ENCODE measurements at regions not wholly inside any gene's neighbourhood (a gene's known extent, or its start where the extent isn't known, plus 50 kb on each side); places are given as distances from the start of the nearest gene placed in this dataset.

GRCh38 chr1:187883356-187883755, 1054.6 kb downstream of the PLA2G4A start:
- Histone ChIP-seq H4K20me1 (ENCODE audit: insufficient read depth) (no peaks in the 10 kb centered on the region), H3K36me3 (ENCODE audit: low read depth) (no peaks in the 10 kb centered on the region), H3K27ac (no peak overlapping the region), H3K4me3 (no peak overlapping the region), H3K27me3 (ENCODE audit: insufficient read depth, low read depth) (no peaks in the 10 kb centered on the region), H3K9me3 (ENCODE audit: insufficient read depth, low read depth) (no peaks in the 10 kb centered on the region; the same call in 1 of the 2 replicates), H3F3A (ENCODE audit: insufficient read depth, low read depth) (no peaks in the 10 kb centered on the region), H3K79me2 (ENCODE audit: low read depth) (no peaks in the 10 kb centered on the region), H3K4me2 (no peak overlapping the region), H3K9me2 (ENCODE audit: insufficient read depth) (no peaks in the 10 kb centered on the region), H2AFZ (no peak overlapping the region), H3K4me1 (replicated peaks; ENCODE audit: insufficient read depth) (no peaks in the 10 kb centered on the region)
- intact Hi-C loops (cut with micrococcal nuclease; ENCODE audit: unreplicated experiment), result no loop called here
- TF ChIP-seq CTCF (conservative IDR thresholded peaks at IDR 0.05) (no peak), EZH2 (IDR thresholded peaks at IDR 0.05; ENCODE audit: low read depth) (no peak)
- POLR2A ChIA-PET (ENCODE audit: unreplicated experiment), result no interaction called here
- CTCF ChIA-PET, result no interaction called here
- no peak for DNase-seq
- no TSS peak for BruUV-seq (replicated peaks)

- no peaks in the 10 kb centered on the region for H4K20me1 ChIP-seq (ENCODE audit: insufficient read depth)
- POLR2A ChIA-PET (ENCODE audit: unreplicated experiment), result no interaction called here
- H3K36me3 ChIP-seq (ENCODE audit: low read depth), result no peaks in the 10 kb centered on the region
- no peak for DNase-seq
- no TSS peak for BruUV-seq (replicated peaks)
- H3K4me2 ChIP-seq, result no peak overlapping the region
- H3K9me2 ChIP-seq (ENCODE audit: insufficient read depth), result no peaks in the 10 kb centered on the region
- no peaks in the 10 kb centered on the region for H3K9me3 ChIP-seq (ENCODE audit: insufficient read depth, low read depth)
- H3K27ac ChIP-seq, result no peak overlapping the region
- H3K79me2 ChIP-seq (ENCODE audit: low read depth), result no peaks in the 10 kb centered on the region
- H3K27me3 ChIP-seq (ENCODE audit: insufficient read depth, low read depth), result no peaks in the 10 kb centered on the region
- H3K4me1 ChIP-seq (replicated peaks; ENCODE audit: insufficient read depth), result no peaks in the 10 kb centered on the region
- CTCF ChIA-PET, result no interaction called here
- intact Hi-C loops (cut with micrococcal nuclease; ENCODE audit: unreplicated experiment), result no loop called here
- no peak overlapping the region for H2AFZ ChIP-seq
- TF ChIP-seq EZH2 (IDR thresholded peaks at IDR 0.05; ENCODE audit: low read depth), result no peak
- no peak for TF ChIP-seq CTCF (conservative IDR thresholded peaks at IDR 0.05)
- H3K4me3 ChIP-seq, result no peak overlapping the region
- no peaks in the 10 kb centered on the region for H3F3A ChIP-seq (ENCODE audit: insufficient read depth, low read depth)
Observed at GRCh38 chr1:187891993-187892682, 1063.4 kb downstream of the PLA2G4A start.

DNA sequence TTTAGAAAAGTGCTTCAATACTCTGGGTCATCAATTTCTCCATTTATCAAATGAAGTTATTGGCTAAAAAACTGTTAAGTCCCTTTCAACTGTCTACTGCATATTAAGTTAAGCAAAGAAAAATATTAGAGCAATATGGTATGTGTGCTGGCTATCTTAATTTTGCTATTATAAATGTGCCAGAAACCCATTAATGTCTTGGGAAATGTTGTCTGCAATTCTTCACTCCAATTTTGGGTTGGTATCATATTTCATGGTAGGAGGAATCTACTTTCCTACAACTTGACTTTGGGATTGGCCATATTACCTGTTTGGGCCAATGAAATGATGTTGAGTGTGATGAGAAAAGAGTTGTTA, 1063.9 kb downstream of the PLA2G4A start:
- no peak overlapping the region for H3K4me2 ChIP-seq
- no peaks in the 10 kb centered on the region for H3F3A ChIP-seq (ENCODE audit: insufficient read depth, low read depth)
- H2AFZ ChIP-seq, result no peak overlapping the region
- POLR2A ChIA-PET (ENCODE audit: unreplicated experiment), result no interaction called here
- DNase-seq, result no peak
- intact Hi-C loops (cut with micrococcal nuclease; ENCODE audit: unreplicated experiment), result no loop called here
- H3K79me2 ChIP-seq (ENCODE audit: low read depth), result no peaks in the 10 kb centered on the region
- H4K20me1 ChIP-seq (ENCODE audit: insufficient read depth), result no peaks in the 10 kb centered on the region
- CTCF ChIA-PET, result no interaction called here
- BruUV-seq (replicated peaks), result no TSS peak
- H3K4me3 ChIP-seq, result no peak overlapping the region
- TF ChIP-seq CTCF (conservative IDR thresholded peaks at IDR 0.05) (no peak), EZH2 (IDR thresholded peaks at IDR 0.05; ENCODE audit: low read depth) (no peak)
- no peaks in the 10 kb centered on the region for H3K9me2 ChIP-seq (ENCODE audit: insufficient read depth)
- no peaks in the 10 kb centered on the region for H3K36me3 ChIP-seq (ENCODE audit: low read depth)
- H3K4me1 ChIP-seq (replicated peaks; ENCODE audit: insufficient read depth), result no peaks in the 10 kb centered on the region
- H3K27ac ChIP-seq, result no peak overlapping the region
- H3K27me3 ChIP-seq (ENCODE audit: insufficient read depth, low read depth), result no peaks in the 10 kb centered on the region
- H3K9me3 ChIP-seq (ENCODE audit: insufficient read depth, low read depth), result no peaks in the 10 kb centered on the region

Data from PC-9 (cell line).